ENCODE measurements at regions not wholly inside any gene's neighbourhood (a gene's known extent, or its start where the extent isn't known, plus 50 kb on each side); places are given as distances from the start of the nearest gene placed in this dataset.

GRCh38 chr12:5177096-5177495 lies 133.4 kb downstream of the KCNA5 start:
- no peak overlapping the region for H3K4me2 ChIP-seq
- H3K27ac ChIP-seq, result no peak overlapping the region
- no peaks in the 10 kb centered on the region for H3K4me1 ChIP-seq

GRCh38 chr12:5177731-5178130 lies 134.1 kb downstream of the KCNA5 start:
- H3K27me3 ChIP-seq, result no peaks in the 10 kb centered on the region

More at GRCh38 chr12:5177096-5177495, 133.4 kb downstream of the KCNA5 start:
- H3K36me3 ChIP-seq, result no peaks in the 10 kb centered on the region
- no peak for TF ChIP-seq Cebpa-rat (IDR thresholded peaks at IDR 0.05)
- no peaks in the 10 kb centered on the region for H3K9me3 ChIP-seq
- no peak overlapping the region for H3K9ac ChIP-seq
- no peaks in the 10 kb centered on the region for H3K27me3 ChIP-seq
- no peaks in the 10 kb centered on the region for H4K20me1 ChIP-seq
- H3K4me3 ChIP-seq, result no peak overlapping the region

GRCh38 chr12:5178571-5178970 lies 134.9 kb downstream of the KCNA5 start:
- no peak for TF ChIP-seq Cebpa-rat (IDR thresholded peaks at IDR 0.05)
- H3K27ac ChIP-seq, result no peak overlapping the region
- H3K9me3 ChIP-seq, result no peaks in the 10 kb centered on the region
- H3K4me1 ChIP-seq, result no peaks in the 10 kb centered on the region
- no peaks in the 10 kb centered on the region for H4K20me1 ChIP-seq
- no peak overlapping the region for H3K9ac ChIP-seq
- no peaks in the 10 kb centered on the region for H3K36me3 ChIP-seq
- no peaks in the 10 kb centered on the region for H3K27me3 ChIP-seq
- no peak overlapping the region for H3K4me2 ChIP-seq
- H3K4me3 ChIP-seq, result no peak overlapping the region

More at GRCh38 chr12:5177731-5178130, 134.1 kb downstream of the KCNA5 start:
- Histone ChIP-seq H3K9me3 (no peaks in the 10 kb centered on the region), H3K36me3 (no peaks in the 10 kb centered on the region), H3K4me1 (no peaks in the 10 kb centered on the region), H3K4me2 (no peak overlapping the region), H3K27ac (no peak overlapping the region), H4K20me1 (no peaks in the 10 kb centered on the region), H3K4me3 (no peak overlapping the region), H3K9ac (no peak overlapping the region)
- no peak for TF ChIP-seq Cebpa-rat (IDR thresholded peaks at IDR 0.05)

- H3K27ac ChIP-seq, result no peak overlapping the region
- no peaks in the 10 kb centered on the region for H4K20me1 ChIP-seq
- no peaks in the 10 kb centered on the region for H3K27me3 ChIP-seq
- no peak overlapping the region for H3K4me3 ChIP-seq
- no peaks in the 10 kb centered on the region for H3K9me3 ChIP-seq
- H3K36me3 ChIP-seq, result no peaks in the 10 kb centered on the region
- no peak overlapping the region for H3K9ac ChIP-seq
- H3K4me2 ChIP-seq, result no peak overlapping the region
- no peak for TF ChIP-seq Cebpa-rat (IDR thresholded peaks at IDR 0.05)
- no peaks in the 10 kb centered on the region for H3K4me1 ChIP-seq
These were observed 136.8 kb downstream of the KCNA5 start for GRCh38 chr12:5180496-5180895.

- no peak for TF ChIP-seq Cebpa-rat (IDR thresholded peaks at IDR 0.05)
- no peak overlapping the region for H3K4me2 ChIP-seq
- H3K27ac ChIP-seq, result no peak overlapping the region
- no peaks in the 10 kb centered on the region for H3K4me1 ChIP-seq
- no peaks in the 10 kb centered on the region for H3K9me3 ChIP-seq
- no peak overlapping the region for H3K9ac ChIP-seq
- no peaks in the 10 kb centered on the region for H3K27me3 ChIP-seq
- no peaks in the 10 kb centered on the region for H3K36me3 ChIP-seq
- H4K20me1 ChIP-seq, result no peaks in the 10 kb centered on the region
- H3K4me3 ChIP-seq, result no peak overlapping the region
These were observed 140.5 kb downstream of the KCNA5 start for GRCh38 chr12:5184186-5184585.

GRCh38 chr12:5185435-5186069 lies 141.9 kb downstream of the KCNA5 start:
- TF ChIP-seq Cebpa-rat (IDR thresholded peaks at IDR 0.05), result no peak
- Histone ChIP-seq H3K4me3 (no peak overlapping the region), H3K9ac (no peak overlapping the region), H3K27me3 (no peaks in the 10 kb centered on the region), H3K36me3 (no peaks in the 10 kb centered on the region), H3K4me1 (no peaks in the 10 kb centered on the region), H3K9me3 (no peaks in the 10 kb centered on the region), H4K20me1 (no peaks in the 10 kb centered on the region), H3K4me2 (no peak overlapping the region), H3K27ac (no peak overlapping the region)

GRCh38 chr12:5186715-5187114 lies 143.0 kb downstream of the KCNA5 start:
- TF ChIP-seq Cebpa-rat (IDR thresholded peaks at IDR 0.05), result no peak
- H3K4me2 ChIP-seq, result no peak overlapping the region

GRCh38 chr12:5187136-5187535 lies 143.5 kb downstream of the KCNA5 start:
- Histone ChIP-seq H3K4me1 (no peaks in the 10 kb centered on the region), H3K9ac (no peak overlapping the region), H3K4me2 (no peak overlapping the region), H3K36me3 (no peaks in the 10 kb centered on the region), H3K27me3 (no peaks in the 10 kb centered on the region), H3K4me3 (no peak overlapping the region), H3K9me3 (no peaks in the 10 kb centered on the region), H3K27ac (no peak overlapping the region), H4K20me1 (no peaks in the 10 kb centered on the region)
- no peak for TF ChIP-seq Cebpa-rat (IDR thresholded peaks at IDR 0.05)

More at GRCh38 chr12:5186715-5187114, 143.0 kb downstream of the KCNA5 start:
- H3K27me3 ChIP-seq, result no peaks in the 10 kb centered on the region
- H3K27ac ChIP-seq, result no peak overlapping the region
- no peaks in the 10 kb centered on the region for H3K36me3 ChIP-seq
- no peaks in the 10 kb centered on the region for H4K20me1 ChIP-seq
- no peak overlapping the region for H3K4me3 ChIP-seq
- H3K4me1 ChIP-seq, result no peaks in the 10 kb centered on the region
- H3K9ac ChIP-seq, result no peak overlapping the region
- no peaks in the 10 kb centered on the region for H3K9me3 ChIP-seq

GRCh38 chr12:5188472-5188871 lies 144.8 kb downstream of the KCNA5 start:
- Histone ChIP-seq H3K36me3 (no peaks in the 10 kb centered on the region), H3K4me1 (no peaks in the 10 kb centered on the region), H3K4me2 (no peak overlapping the region), H3K27me3 (no peaks in the 10 kb centered on the region), H3K4me3 (no peak overlapping the region), H3K9me3 (no peaks in the 10 kb centered on the region), H3K27ac (no peak overlapping the region), H3K9ac (no peak overlapping the region), H4K20me1 (no peaks in the 10 kb centered on the region)
- TF ChIP-seq Cebpa-rat (IDR thresholded peaks at IDR 0.05), result no peak

- H3K9me3 ChIP-seq, result no peaks in the 10 kb centered on the region
- no peaks in the 10 kb centered on the region for H4K20me1 ChIP-seq
- H3K4me2 ChIP-seq, result no peak overlapping the region
- TF ChIP-seq Cebpa-rat (IDR thresholded peaks at IDR 0.05), result no peak
- H3K9ac ChIP-seq, result no peak overlapping the region
- no peaks in the 10 kb centered on the region for H3K4me1 ChIP-seq
- no peaks in the 10 kb centered on the region for H3K27me3 ChIP-seq
- no peak overlapping the region for H3K4me3 ChIP-seq
- H3K36me3 ChIP-seq, result no peaks in the 10 kb centered on the region
- no peak overlapping the region for H3K27ac ChIP-seq
These were observed 145.5 kb downstream of the KCNA5 start for GRCh38 chr12:5189173-5189572.
